HS-5 (cell line): ENCODE measurements at regions not wholly inside any gene's neighbourhood (a gene's known extent, or its start where the extent isn't known, plus 50 kb on each side); places are given as distances from the start of the nearest gene placed in this dataset.

Experiments
- DNase-seq: peaks from one replicate; pipeline ENCODE4 v3.0.0-alpha.2; 2012; ENCODE audit warnings: low read depth

DNA sequence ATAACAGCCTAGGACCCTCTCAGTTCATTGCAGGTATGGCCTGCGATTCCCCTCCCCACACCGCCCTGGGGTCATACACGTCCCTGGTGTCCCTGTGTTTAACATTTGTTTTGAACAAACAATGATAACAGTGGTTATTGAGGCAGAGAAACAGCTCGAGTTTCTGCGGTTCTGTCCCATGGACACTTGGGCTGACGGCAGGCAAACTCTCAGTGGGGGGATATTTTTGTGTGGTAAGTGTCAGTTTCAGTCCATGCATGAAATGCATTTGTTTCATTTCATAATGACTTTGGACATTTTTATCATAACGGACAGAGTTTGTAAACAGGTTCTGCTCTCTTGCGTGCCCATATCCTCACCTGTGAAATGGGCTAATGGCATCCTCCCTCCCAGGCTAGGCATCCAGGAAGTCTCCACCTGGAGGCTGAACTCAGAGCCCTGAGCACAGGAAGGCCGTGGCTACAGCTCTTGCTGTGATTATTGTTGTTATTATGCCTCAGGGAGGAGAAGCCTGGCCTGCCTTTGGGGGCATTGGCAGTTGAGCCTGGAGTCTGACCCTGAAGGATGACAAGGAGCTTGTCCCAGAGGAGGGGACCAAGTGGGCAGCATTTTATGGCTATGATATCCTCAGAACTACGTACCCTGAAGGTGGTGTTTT, 190.9 kb downstream of the GADD45G start:
- DNase-seq: no peak

- no peak for DNase-seq
These were observed 191.8 kb downstream of the GADD45G start for GRCh38 chr9:89796606-89797005.

GRCh38 chr9:89797255-89797654, 192.4 kb downstream of the GADD45G start:
- DNase-seq: no peak

DNA sequence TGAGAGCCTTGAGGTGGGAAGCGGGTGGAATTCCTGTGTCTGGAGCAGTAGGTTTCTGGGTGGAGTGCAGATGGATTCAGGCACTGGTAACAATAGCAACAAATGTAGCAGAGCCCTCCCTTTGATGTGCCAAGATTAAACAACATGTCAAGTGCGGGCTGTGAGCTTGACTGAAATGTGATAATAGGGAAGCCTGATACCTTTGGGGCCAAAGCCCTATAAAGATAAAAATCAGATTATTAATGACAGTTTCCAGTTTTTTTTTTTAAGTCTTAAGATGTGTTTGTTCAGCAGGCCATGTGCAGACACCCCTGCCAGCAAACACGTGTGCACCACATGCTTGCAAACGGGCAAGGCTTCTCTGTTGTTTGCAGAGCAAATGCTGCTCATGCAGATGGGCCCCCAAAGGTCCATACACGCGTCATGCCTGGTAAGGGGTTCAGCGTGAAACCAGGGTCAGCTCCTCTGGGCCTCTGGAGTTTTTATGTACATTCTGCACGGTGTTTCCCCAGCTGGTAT, 193.2 kb downstream of the GADD45G start:
- no peak for DNase-seq

GRCh38 chr9:89798547-89799120, 193.8 kb downstream of the GADD45G start:
- DNase-seq: no peak

DNA sequence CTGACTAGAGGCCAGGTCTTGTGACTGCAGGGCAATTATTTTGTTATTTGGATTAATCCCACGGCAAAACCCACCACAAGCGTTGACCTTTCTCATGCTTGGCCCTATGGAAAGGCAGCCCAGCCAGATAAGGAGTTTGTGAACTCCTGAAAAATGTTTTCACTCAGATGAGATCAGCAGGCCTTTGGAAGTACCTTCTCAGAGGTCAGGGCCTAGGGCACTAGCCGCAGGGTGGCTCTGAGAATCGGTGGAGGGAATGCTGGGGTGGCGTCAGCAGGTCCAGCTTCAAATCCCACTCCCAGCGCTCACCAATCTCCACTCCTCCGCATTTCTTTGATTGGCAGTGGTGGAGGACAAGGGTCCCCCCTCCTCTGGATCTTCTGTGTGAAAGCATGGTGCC, 194.4 kb downstream of the GADD45G start:
- no peak for DNase-seq

GRCh38 chr9:89799766-89800165, 195.0 kb downstream of the GADD45G start:
- no peak for DNase-seq

GRCh38 chr9:89801341-89801740, 196.5 kb downstream of the GADD45G start:
- no peak for DNase-seq

DNA sequence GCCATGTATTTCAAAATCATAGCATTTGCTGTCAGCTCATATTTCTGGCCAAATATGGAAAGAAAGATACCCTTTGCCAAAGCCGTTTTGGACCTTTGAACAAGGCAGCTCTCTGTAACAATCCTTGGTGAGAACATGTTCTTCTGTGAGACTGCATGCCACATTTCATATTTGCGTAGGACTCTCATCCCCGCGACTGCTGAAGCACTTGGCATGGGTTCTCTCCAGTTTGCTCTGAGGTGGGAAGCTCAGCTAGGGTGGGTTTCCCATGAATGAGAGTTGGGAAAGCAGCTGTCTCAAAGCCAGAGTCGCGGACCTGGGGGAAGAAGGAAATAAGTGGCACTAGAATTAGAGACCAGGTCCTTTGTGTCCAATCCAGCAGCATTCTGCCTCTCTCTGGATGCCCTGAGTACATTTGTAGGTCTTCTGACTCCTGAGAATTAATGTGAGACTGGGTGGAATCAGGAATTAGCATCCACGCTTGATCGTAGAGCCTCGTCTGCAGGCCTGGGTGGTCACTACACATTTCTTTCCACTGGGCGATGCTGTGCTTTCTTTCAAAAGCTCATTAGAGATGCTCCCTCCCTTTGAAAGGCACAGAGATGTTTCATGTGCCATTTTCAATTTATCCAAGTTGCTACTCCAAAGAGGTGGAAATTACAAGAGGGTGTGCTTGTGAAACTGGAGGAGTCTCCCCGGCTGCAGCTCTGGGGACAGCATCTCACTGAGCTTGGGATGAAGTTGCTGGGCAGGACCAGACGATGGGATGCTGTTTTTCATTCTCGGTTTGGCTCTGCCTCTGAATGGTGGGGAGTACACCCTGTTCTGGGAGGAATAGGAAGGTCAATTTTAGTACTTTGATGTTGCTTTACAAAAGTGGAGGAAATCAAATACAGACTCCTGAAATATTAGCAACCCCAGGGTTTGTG, 197.2 kb downstream of the GADD45G start:
- no peak for DNase-seq

- no peak for DNase-seq
These were observed 198.1 kb downstream of the GADD45G start for GRCh38 chr9:89802781-89803355.

DNA sequence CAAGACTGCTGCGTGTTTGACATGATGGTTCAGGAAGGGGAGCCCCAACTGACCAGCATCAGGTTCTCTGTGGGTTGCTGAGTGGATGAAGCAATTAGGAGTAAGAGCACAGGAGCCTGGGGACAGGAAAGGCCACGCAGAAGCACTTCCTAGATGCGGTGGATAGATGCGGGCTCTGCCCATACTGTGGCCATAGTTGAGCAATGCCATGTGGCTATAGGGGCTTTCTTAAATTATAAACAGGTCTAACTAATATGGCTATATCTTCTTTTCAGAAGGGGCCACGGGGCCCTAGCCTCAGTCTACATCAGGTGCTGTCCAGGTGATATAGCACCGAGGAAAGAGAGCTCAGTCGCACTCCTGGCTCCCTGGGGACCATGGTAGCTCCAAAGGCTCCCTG, 198.6 kb downstream of the GADD45G start:
- no peak for DNase-seq

GRCh38 chr9:89804766-89805531, 200.1 kb downstream of the GADD45G start:
- DNase-seq: no peak

- DNase-seq: no peak
These were observed 200.9 kb downstream of the GADD45G start for GRCh38 chr9:89805571-89806292.

DNA sequence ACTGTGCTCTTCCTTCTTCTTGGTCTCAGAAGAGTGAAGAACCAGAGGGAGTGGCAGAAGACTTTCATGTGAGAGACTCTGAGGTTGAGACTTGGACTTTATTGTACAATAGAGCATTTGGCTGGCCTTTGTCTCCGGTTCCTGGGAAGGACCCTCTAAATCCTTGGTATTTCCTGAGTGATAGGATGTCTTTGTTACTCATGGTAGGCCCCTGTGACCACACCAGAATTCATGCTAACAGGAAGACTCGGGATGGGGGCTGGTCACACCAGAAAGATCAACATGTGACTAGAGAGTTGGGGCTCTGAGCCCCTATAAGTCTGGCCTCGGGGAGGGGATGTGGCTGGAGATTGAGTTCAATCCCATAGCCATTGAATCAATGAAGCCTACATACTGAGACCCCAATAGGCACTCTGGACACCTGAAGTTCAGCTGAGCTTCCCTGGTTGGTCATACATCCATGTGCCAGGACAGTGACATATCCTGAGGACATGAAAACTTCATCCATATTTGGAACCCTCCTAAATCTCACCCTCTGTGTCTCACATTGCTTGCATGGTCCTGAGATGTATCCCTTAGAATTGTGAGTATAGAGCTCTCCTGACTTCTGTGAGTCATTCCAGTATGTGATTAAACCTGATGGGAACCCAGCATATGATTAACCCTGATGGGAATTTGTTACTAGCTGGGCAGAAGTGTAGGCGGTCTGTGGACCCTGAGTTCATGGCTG, 201.7 kb downstream of the GADD45G start:
- DNase-seq: no peak

DNA sequence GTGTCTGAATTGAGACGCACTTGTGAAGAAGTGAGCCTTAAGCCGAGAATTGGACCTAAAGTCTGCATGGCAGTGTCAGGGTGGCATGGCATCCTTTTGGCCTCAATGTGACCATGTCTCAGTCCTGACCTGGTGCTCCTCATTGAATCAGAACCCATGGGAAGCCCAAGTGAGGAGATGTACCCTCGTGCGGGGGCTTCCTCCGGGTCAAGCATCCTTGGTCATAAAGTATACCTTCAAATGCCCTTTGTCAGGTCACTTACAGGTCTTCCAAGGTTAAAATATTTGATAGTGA, 202.2 kb downstream of the GADD45G start:
- no peak for DNase-seq

- no peak for DNase-seq
These were observed 202.9 kb downstream of the GADD45G start for GRCh38 chr9:89807682-89808075.

DNA sequence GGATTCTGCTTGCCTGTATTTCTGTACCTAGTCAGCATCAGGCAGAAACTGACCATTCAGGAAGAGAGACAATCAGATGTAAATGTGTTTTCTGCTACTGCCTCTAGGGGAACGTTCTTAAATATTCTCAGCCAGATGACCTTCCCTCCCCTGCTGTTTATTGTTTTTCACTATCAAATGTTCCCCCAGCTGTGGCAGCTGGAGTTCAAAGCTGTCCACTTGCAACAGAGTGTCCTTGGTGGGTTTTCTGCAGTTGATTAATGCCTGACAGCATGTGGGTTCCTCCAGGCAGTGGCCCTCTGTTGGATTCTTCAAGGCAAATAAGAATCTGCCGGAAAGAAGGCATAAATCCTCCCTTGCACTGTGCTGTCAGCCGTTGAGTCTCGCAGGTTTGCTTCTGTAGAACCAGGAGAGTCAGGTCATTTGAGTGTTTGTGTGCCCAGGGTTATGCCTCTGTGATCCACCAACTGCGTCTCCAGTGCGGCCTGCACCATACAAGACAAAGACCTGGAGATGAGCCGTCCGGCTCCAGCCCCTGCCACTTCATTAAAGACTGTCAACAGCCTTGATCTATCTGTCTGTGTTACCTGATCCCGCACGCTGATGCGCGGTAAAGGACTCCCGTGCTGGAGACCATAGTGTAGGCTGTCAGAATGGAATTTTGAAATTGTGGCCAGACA, 203.4 kb downstream of the GADD45G start:
- DNase-seq: no peak

DNA sequence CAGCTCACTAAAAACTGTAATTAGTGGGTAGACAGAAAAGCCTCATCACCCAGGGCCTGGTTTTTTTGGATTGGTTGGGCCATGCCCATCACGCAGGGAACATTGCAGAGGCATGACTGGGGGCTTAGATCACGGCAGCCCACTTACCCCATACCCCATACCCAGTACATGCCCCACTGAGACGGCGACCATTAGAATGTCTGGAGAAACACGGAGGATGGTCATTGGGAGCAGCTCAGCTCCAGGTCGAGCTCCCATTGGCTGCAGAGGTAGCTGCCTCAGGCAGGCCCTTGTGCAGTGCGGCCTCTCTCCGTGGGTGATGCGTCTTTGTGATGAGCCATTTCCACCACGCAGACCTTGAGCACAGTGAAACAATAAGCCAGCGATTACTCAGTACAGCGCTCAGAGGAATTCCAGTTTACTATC, 204.0 kb downstream of the GADD45G start:
- no peak for DNase-seq

GRCh38 chr9:89810431-89810830, 205.6 kb downstream of the GADD45G start:
- no peak for DNase-seq

DNA sequence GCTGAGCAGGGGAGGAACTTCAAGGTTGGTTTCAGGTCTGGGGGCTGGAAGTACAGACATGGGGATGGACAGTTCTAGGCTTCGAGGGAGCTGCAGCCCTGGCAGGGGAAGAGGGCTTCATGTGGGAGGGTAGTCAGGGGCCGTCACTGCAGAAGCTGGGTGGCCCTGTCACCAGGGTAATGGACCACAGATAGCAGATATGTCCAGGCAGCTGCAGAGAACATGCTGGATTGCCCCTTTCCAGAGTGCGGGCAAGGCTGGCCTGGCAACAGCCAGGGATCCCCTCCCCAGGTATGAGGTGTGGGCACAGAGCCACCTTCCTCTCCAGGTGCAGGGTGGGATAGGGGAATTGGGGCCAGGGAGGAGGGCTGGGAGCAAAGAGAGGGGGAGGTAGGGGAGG, 206.5 kb downstream of the GADD45G start:
- no peak for DNase-seq
